ENCODE measurements at regions not wholly inside any gene's neighbourhood (a gene's known extent, or its start where the extent isn't known, plus 50 kb on each side); places are given as distances from the start of the nearest gene placed in this dataset.

- POLR2A ChIA-PET, result no interaction called here
- DNase-seq (ENCODE audit: extremely low spot score), result no peak
- TF ChIP-seq, protein P1, sequence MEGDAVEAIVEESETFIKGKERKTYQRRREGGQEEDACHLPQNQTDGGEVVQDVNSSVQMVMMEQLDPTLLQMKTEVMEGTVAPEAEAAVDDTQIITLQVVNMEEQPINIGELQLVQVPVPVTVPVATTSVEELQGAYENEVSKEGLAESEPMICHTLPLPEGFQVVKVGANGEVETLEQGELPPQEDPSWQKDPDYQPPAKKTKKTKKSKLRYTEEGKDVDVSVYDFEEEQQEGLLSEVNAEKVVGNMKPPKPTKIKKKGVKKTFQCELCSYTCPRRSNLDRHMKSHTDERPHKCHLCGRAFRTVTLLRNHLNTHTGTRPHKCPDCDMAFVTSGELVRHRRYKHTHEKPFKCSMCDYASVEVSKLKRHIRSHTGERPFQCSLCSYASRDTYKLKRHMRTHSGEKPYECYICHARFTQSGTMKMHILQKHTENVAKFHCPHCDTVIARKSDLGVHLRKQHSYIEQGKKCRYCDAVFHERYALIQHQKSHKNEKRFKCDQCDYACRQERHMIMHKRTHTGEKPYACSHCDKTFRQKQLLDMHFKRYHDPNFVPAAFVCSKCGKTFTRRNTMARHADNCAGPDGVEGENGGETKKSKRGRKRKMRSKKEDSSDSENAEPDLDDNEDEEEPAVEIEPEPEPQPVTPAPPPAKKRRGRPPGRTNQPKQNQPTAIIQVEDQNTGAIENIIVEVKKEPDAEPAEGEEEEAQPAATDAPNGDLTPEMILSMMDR (IDR thresholded peaks at IDR 0.05; ENCODE audit: control extremely low read depth, extremely low read depth, low read depth, missing control alignments), result no peak
- CTCF ChIA-PET, result no interaction called here
Observed at GRCh38 chr16:35325936-35326335, 1866.5 kb downstream of the TP53TG3F start.

DNA sequence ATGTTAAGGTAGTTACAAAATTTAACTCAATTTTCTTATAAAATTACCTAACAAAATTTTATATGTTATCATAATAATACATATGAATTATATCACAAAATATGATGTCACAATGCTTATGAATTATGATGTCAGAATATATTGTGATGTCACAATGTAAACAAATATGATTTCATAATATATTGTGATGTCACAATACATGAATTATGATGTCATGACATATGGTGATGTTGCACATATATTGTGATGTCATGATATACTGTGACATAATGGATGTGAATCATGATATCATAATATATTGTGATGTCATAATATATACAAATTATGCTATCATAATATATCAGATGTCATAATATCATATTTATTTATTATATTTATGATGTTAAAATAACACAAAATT lies 1879.9 kb downstream of the TP53TG3F start:
- POLR2A ChIA-PET, result no interaction called here
- CTCF ChIA-PET, result no interaction called here
- no peak for DNase-seq (ENCODE audit: extremely low spot score)
- TF ChIP-seq, protein P1 (IDR thresholded peaks at IDR 0.05; ENCODE audit: control extremely low read depth, extremely low read depth, low read depth, missing control alignments), result no peak

DNA sequence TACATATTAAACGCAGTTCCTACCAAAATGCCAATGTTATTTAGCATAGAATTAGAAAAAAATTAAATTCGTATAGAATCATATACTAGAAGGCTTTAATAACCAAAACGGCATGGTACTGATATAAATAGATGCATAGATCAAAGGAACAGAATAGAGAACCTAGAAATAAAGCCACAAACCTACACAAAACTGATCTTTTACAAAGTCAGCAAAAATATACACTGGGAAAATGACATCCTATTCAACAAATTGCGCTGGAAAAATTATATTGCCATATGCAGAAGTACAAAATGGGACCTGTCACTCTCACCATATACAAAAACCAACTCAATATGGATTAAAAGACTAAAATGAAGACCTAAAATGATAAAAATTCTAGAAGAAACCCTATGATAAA lies 1882.6 kb downstream of the TP53TG3F start:
- POLR2A ChIA-PET, result no interaction called here
- no peak for DNase-seq (ENCODE audit: extremely low spot score)
- CTCF ChIA-PET, result no interaction called here

GRCh38 chr16:35344012-35344762 lies 1884.8 kb downstream of the TP53TG3F start:
- ChIA-PET POLR2A (no interaction called here), CTCF (no interaction called here)
- no peak for DNase-seq (ENCODE audit: extremely low spot score)
- TF ChIP-seq, protein P1 (IDR thresholded peaks at IDR 0.05; ENCODE audit: control extremely low read depth, extremely low read depth, low read depth, missing control alignments), result no peak

More for the DNA sequence above, 1882.6 kb downstream of the TP53TG3F start:
- TF ChIP-seq, protein P1 (IDR thresholded peaks at IDR 0.05; ENCODE audit: control extremely low read depth, extremely low read depth, low read depth, missing control alignments), result no peak

GRCh38 chr16:35352431-35352830 lies 1893.0 kb downstream of the TP53TG3F start:
- POLR2A ChIA-PET, result no interaction called here
- CTCF ChIA-PET, result no interaction called here
- no peak for DNase-seq (ENCODE audit: extremely low spot score)
- TF ChIP-seq, protein P1 (IDR thresholded peaks at IDR 0.05; ENCODE audit: control extremely low read depth, extremely low read depth, low read depth, missing control alignments), result no peak

DNA sequence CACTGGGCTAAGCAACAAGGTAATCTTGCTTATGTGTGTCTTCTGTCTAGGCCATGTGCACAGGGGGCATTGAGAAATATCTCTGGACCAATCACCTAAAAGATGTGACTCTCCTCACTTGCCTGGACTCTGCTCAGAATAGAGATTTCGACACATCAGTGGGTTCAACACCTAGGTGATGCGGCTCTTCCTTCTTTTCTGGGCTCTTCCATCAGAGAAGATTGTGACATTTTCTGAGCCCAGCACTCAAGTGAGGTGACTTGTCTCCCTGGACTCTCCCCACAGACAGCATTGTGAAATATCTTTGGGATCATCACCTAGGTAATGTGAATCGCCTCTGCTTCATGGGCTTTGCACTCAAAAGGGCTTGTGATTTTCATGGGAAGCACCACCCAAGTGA lies 1904.1 kb downstream of the TP53TG3F start:
- POLR2A ChIA-PET, result no interaction called here
- CTCF ChIA-PET, result no interaction called here
- TF ChIP-seq, protein P1 (IDR thresholded peaks at IDR 0.05; ENCODE audit: control extremely low read depth, extremely low read depth, low read depth, missing control alignments), result no peak
- DNase-seq (ENCODE audit: extremely low spot score), result no peak
